Femur (tissue), 1 donor: ENCODE measurements at regions not wholly inside any gene's neighbourhood (a gene's known extent, or its start where the extent isn't known, plus 50 kb on each side); places are given as distances from the start of the nearest gene placed in this dataset.

ENCODE experiments used
- DNase-seq: peaks from one replicate; pipeline ENCODE4 v3.0.0-alpha.2; 2017

DNA sequence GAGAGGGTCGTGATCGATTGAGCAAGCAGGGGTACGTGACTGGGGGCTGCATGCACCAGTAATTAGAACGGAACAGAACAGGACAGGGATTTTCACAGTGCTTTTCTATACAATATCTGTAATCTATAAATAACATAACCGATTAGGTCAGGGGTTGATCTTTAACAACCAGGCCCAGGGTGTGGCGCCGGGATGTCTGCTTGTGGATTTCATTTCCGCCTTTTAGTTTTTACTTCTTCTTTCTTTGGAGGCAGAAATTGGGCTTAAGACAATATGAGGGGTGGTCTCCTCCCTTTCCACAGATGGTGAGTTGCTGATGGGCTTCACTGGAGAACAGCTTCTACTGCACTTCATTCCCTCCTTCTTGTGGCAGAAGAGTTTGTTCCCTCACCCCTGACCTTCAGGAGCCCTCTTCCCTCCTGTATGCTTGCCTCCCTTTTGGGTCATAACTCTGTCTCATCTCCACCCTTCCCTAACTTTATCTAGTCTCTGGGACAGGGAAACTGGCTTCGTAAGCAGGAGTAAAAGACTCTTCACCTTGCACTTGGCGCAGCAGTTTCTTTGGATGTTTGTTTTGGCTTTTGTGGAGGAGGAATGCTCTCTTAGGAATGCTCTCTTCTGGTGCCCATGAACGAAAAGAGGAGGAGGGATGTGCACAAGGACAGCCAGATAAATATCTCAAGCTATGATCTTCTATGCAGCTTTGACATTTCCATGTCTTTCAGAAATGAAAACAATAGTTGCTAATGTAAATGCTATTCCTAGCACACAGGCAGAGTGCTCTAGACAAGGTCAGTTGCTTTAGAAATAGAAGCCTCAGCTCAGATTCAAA lies 139.8 kb upstream of the RPS23 start:
- DNase-seq: no peak

DNA sequence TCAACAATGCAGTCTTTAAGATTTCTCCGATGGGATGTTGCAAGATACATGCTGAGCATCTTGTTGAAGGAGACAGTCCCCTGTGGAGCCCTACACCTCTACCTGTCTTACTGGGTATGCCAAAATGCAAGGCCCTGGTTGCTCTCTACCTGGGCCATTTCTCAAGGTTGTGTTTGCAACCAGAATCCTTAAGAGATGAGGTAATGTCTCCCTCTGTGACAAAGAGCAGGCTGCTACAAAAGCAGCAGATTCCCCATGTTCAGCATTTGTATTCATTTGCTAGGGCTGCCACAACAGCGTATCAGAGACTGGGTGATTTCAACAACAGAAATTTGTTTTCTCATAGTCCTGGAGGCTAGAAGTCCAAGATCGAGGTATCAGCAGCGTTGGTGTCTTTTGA lies 138.4 kb upstream of the RPS23 start:
- no peak for DNase-seq

GRCh38 chr5:82414041-82414388 lies 135.9 kb upstream of the RPS23 start:
- DNase-seq: no peak

GRCh38 chr5:82413302-82414040 lies 135.3 kb upstream of the RPS23 start:
- no peak for DNase-seq

DNA sequence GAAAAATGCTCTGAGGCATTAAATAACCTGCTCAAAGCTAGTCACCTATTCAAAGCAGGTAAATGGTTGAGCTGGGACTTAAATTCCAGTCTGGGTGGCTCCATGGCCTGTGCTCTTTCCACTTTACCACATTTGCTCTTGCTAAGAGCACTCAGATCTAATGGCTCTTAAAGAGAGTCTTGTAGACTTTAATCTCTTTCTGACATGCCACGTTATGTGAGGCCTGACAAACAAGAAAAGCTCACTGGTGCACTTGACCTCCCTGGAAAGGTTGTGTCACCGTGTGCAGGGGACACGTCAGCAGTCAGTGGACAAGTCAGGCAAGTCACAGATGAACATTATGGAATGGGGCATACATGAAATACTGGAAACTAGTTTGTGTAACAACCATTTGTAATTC lies 129.9 kb upstream of the RPS23 start:
- no peak for DNase-seq

DNA sequence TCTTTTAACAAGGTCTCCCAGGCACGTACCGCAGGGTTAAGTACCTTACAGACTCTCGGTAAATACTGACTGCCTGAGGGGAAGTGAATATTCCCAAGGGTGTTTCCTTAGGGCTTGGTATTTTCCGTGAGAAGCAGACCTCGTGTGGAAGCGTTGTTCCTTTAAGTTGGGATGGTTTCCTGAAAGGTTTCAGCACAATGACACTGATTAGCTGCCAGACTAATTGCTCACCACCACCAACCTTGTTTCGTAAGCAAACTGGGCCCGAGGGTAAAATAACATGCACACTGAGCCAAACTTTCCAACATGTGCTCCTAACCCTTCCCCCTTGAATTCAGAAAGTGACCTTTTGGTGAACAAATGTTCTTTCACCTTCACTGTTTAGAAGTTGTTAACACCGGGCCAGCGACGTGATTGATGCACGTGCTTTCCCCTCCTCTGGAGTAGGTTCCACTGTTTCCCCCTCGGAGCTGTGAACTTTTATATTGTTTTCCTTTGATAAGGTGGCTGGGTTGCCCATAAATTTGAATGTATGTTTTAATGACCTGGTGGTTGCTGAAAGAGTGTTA lies 128.1 kb upstream of the RPS23 start:
- no peak for DNase-seq

- DNase-seq: no peak
These were observed 127.6 kb upstream of the RPS23 start for GRCh38 chr5:82405618-82406204.

- DNase-seq: no peak
These were observed 127.0 kb upstream of the RPS23 start for GRCh38 chr5:82405161-82405560.

DNA sequence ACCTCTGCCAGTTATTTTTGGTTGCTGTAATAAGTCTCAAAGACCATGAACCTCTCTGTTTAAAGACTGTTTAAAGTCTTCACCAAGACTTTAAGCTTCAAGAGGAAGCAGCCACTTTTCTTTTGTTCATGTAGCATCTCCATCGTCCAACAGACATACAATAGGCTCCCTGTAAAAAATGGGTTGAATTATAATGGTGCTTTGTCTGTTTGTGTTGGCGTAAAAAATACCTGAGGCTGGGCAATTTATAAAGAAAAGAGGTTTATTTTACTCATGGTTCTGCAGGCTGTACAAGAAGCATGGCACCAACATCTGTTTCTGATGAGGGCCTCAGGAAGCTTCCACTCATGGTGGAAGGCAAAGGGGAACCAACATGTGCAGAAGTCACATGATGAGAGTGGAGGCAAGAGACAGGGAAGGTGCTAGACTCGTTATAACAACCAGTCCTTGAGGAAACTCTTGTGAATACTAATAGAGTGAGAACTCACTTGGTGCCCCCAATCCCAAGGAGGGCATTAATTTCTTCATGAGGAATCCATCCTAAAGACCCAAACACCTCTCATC lies 126.3 kb upstream of the RPS23 start:
- DNase-seq: no peak

- DNase-seq: no peak
These were observed 125.6 kb upstream of the RPS23 start for GRCh38 chr5:82403724-82404123.

GRCh38 chr5:82403026-82403425 lies 124.9 kb upstream of the RPS23 start:
- DNase-seq: no peak

GRCh38 chr5:82399111-82399510 lies 121.0 kb upstream of the RPS23 start:
- DNase-seq: no peak

- DNase-seq: no peak
These were observed 119.7 kb upstream of the RPS23 start for GRCh38 chr5:82397741-82398320.

DNA sequence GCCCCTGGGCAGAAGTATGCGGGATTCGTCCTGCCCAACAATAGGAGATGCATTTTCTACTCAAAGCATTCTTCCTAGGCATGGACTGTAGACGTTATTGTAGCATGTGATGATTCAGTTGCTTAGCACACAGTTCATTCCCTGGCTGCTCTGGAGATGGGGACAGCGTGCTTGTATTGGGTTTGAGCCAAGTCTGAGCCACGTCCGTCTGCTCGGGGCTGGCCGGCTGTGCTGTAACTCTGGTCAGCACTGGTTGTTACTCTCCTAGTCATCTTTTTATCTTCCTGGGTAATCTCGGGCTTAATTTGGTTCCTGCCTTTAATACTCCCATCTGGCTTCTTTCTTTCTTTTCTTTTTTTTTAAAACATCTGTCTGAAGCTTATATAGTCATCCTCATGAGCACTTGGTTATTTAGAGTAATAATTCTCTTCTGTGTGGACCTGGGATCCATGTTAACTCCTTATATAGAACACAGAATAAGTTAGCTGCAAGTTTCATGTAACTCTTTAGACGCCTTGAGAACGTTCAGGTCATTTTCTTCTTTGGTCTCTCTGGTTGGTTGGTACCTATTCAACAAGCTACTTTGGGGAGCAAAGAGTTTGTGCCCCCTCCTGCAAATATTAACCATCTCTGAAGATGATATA lies 118.8 kb upstream of the RPS23 start:
- peak; percentile 91 for DNase-seq

- no peak for DNase-seq
These were observed 118.2 kb upstream of the RPS23 start for GRCh38 chr5:82396396-82396795.

DNA sequence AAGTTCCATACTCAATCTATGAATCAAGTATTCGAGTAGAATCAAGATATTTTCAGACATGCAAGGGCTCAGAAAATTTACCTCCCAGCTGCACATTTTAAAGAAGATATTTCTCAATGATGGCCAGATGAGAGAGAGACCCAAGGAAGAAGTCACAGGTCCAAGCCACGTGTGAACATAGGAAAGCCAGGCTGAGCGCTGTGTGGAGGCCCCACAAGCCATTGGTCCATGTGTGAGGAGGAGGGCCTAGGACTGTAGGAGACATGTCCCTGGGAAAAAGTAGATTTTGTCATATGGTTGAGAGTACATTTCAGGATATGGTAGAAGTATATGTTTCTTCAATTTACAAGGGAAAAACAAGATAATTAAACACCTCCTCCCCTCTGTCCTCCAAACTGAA lies 115.8 kb upstream of the RPS23 start:
- no peak for DNase-seq

- no peak for DNase-seq
These were observed 111.9 kb upstream of the RPS23 start for GRCh38 chr5:82390088-82390487.

GRCh38 chr5:82389347-82389746 lies 111.2 kb upstream of the RPS23 start:
- DNase-seq: no peak

DNA sequence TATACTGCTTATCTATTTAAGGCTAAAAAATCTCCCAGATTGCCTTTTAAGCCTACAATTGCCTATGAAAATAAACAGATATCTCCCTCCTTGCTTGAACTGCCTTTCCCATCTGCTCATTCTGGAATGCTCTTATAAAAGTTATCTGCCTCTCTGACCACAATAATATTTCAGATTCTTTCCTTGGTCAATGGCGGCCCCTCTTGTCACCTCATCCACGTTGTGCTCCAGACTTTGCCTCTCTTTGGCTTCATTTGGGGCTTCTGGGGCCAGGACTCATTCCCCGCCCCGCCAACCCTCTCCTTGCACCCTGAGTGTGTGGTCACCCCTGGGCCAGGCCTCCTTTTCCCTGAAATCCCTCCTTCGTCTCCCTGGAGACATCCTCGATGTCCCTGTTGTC lies 110.0 kb upstream of the RPS23 start:
- no peak for DNase-seq

- no peak for DNase-seq
These were observed 109.6 kb upstream of the RPS23 start for GRCh38 chr5:82387819-82388166.

DNA sequence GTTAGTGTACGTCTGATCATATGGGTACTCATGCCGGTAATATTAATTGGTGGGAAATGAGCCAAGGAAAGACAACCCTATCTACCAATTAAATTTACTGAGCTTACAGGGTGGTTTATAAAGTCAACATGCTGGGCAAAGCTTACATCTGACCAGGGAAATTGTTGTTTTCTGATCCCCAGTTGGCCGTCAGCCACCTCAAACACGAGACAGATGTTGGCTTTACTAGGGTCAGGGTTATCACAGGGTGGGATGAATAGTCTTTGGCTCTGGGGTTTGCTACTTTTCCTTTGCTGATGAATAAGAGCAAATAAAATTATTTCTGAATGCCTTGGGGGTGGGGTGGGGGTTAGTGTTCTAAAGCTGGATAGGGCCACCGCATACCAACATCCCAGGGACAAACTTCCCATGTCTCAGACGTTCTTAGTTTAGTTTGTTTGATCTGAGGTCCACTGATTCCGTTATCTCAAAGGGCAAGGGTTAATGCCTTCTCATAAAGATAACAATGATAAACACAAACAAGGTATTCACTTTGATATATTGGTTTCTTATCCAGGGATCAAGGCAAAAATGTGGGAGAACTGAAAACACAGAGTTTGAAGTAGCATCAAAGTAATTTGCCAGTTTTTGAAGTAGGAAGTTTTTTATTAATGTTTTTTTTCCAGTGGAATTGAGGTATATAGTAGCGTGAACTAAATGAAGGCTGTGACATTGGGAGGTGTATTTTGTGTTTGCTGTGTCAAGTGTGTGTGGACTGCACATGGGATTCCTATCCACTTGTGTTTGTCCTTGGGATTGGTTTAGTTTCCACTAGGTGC lies 109.1 kb upstream of the RPS23 start:
- DNase-seq: peak; percentile 39

DNA sequence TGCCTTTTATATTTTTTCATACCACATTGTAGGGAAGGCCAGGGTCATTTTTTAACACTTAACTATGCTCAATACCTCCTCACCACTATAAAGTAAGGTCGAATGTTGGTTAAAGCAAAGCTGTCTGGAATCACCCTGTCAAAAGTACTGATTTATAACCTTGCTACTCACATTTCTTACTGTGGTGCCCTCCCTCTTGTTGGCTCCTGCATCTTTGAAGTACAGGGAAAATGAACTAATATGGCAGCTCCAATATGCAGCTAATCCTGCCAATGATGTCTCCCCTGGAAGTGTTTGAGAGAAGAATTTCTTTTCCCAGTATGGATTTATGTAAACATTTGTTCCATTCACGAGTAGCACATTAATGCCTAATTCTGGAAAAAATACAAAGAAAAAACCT lies 108.4 kb upstream of the RPS23 start:
- no peak for DNase-seq
